ENCODE measurements at regions not wholly inside any gene's neighbourhood (a gene's known extent, or its start where the extent isn't known, plus 50 kb on each side); places are given as distances from the start of the nearest gene placed in this dataset.

- Histone ChIP-seq H3K4me1 (peaks cover 0 to 13% (median 3%) of the 10 kb centered on the region in 4 donors), H3K9me3 (no peaks in the 10 kb centered on the region), H3K36me3 (no peaks in the 10 kb centered on the region), H3K27me3 (no peaks in the 10 kb centered on the region), H3K4me3 (no peak overlapping the region), H3K27ac (no peak overlapping the region)
- intact Hi-C loops (cut with DNase I) = no loop called here
- no peak for ATAC-seq
- DNase-seq = no peak
- 88% methylated on average over 6 of the region's 6 CpGs for WGBS (ENCODE audit: insufficient coverage, low coverage, low lambda C conversion rate, missing lambda C conversion rate)
- TF ChIP-seq CTCF (IDR thresholded peaks at IDR 0.05) (no peak), POLR2A (IDR thresholded peaks at IDR 0.05) (no peak)
Measured at GRCh38 chr1:178576841-178577240, 63.9 kb downstream of the TEX35 start.

- WGBS (ENCODE audit: insufficient coverage, low coverage, low lambda C conversion rate, missing lambda C conversion rate) = 94% methylated on average over 4 of the region's 4 CpGs
- no peak for TF ChIP-seq CTCF (IDR thresholded peaks at IDR 0.05)
- no peak for TF ChIP-seq POLR2A (IDR thresholded peaks at IDR 0.05)
- ATAC-seq (no peak), DNase-seq (no peak)
- Histone ChIP-seq H3K27ac (no peak overlapping the region), H3K9me3 (no peaks in the 10 kb centered on the region), H3K4me1 (peaks cover 0 to 11% (median 3%) of the 10 kb centered on the region in 4 donors), H3K27me3 (no peaks in the 10 kb centered on the region), H3K4me3 (no peak overlapping the region), H3K36me3 (no peaks in the 10 kb centered on the region)
- intact Hi-C loops (cut with DNase I) = no loop called here
Measured at GRCh38 chr1:178577882-178578281, 65.0 kb downstream of the TEX35 start.

- no peaks in the 10 kb centered on the region for H3K27me3 ChIP-seq
- H3K4me1 ChIP-seq = peaks cover 0 to 11% (median under 1%) of the 10 kb centered on the region in 4 donors
- DNase-seq (no peak), ATAC-seq (no peak)
- H3K4me3 ChIP-seq = no peak overlapping the region
- intact Hi-C loops (cut with DNase I) = no loop called here
- no peak overlapping the region for H3K27ac ChIP-seq
- no peaks in the 10 kb centered on the region for H3K9me3 ChIP-seq
- H3K36me3 ChIP-seq = no peaks in the 10 kb centered on the region
- TF ChIP-seq POLR2A (IDR thresholded peaks at IDR 0.05) (no peak), CTCF (IDR thresholded peaks at IDR 0.05) (no peak)
- 89% methylated on average over 2 of the region's 7 CpGs for WGBS (ENCODE audit: insufficient coverage, low coverage, low lambda C conversion rate, missing lambda C conversion rate)
Measured at GRCh38 chr1:178578541-178578940, 65.6 kb downstream of the TEX35 start.

GRCh38 chr1:178579095-178579494 is 66.2 kb downstream of the TEX35 start:
- Histone ChIP-seq H3K27ac (no peak overlapping the region), H3K9me3 (no peaks in the 10 kb centered on the region), H3K27me3 (no peaks in the 10 kb centered on the region), H3K4me1 (peaks cover 0 to 5% (median 0%) of the 10 kb centered on the region in 4 donors), H3K36me3 (no peaks in the 10 kb centered on the region), H3K4me3 (no peak overlapping the region)
- intact Hi-C loops (cut with DNase I) = no loop called here
- WGBS (ENCODE audit: insufficient coverage, low coverage, low lambda C conversion rate, missing lambda C conversion rate) = 81% methylated on average over 2 of the region's 4 CpGs
- DNase-seq (no peak), ATAC-seq (no peak)
- no peak for TF ChIP-seq POLR2A (IDR thresholded peaks at IDR 0.05)
- no peak for TF ChIP-seq CTCF (IDR thresholded peaks at IDR 0.05)

GRCh38 chr1:178579562-178579961 is 66.7 kb downstream of the TEX35 start:
- ATAC-seq (no peak), DNase-seq (no peak)
- Histone ChIP-seq H3K27me3 (no peaks in the 10 kb centered on the region), H3K27ac (no peak overlapping the region), H3K36me3 (no peaks in the 10 kb centered on the region), H3K4me3 (no peak overlapping the region), H3K4me1 (peaks cover 0 to 3% (median 0%) of the 10 kb centered on the region in 4 donors), H3K9me3 (no peaks in the 10 kb centered on the region)
- intact Hi-C loops (cut with DNase I) = no loop called here
- no peak for TF ChIP-seq POLR2A (IDR thresholded peaks at IDR 0.05)
- no peak for TF ChIP-seq CTCF (IDR thresholded peaks at IDR 0.05)
- WGBS (ENCODE audit: insufficient coverage, low coverage, low lambda C conversion rate, missing lambda C conversion rate) = 86% methylated on average over 6 of the region's 6 CpGs
